Activated CD4-positive, alpha-beta T cell treated with anti-CD3 and anti-CD28 coated beads, Interleukin-2, amount 10 ng/mL, durations not matched to agents 7 days and 5 days (primary cell): ENCODE measurements at regions not wholly inside any gene's neighbourhood (a gene's known extent, or its start where the extent isn't known, plus 50 kb on each side); places are given as distances from the start of the nearest gene placed in this dataset.

ENCODE experiments used
- CTCF ChIA-PET: fragments of 350-600 bp; sonication (Branson Sonifier 250); formaldehyde crosslinking; loops from one replicate; lab custom pipeline; 2021; ENCODE audit warnings: antibody characterized with exemption; lab: Charles Lee
- POLR2A ChIA-PET: fragments of 350-600 bp; sonication (Branson Sonifier 250); formaldehyde crosslinking; loops from one replicate; lab custom pipeline; 2021; ENCODE audit warnings: antibody characterized with exemption; lab: Charles Lee
- DNase-seq: peaks from one replicate; pipeline ENCODE4 v3.0.0-alpha.2; 2020
- H3K27ac Mint-ChIP-seq: one replicate; pipeline ENCODE4 v1.8.0; 2021; ENCODE audit warnings: mild to moderate bottlenecking, moderate library complexity, mixed read lengths
- H3K27me3 Mint-ChIP-seq: one replicate; pipeline ENCODE4 v1.8.0; 2021; ENCODE audit warnings: mixed read lengths
- H3K36me3 Mint-ChIP-seq: one replicate; pipeline ENCODE4 v1.8.0; 2021; ENCODE audit warnings: low read depth, mixed read lengths
- H3K4me1 Mint-ChIP-seq: one replicate; pipeline ENCODE4 v1.8.0; 2021; ENCODE audit warnings: mixed read lengths
- H3K4me3 Mint-ChIP-seq: one replicate; pipeline ENCODE4 v1.8.0; 2021; ENCODE audit warnings: mild to moderate bottlenecking, moderate library complexity, mixed read lengths
- H3K9me3 Mint-ChIP-seq: one replicate; pipeline ENCODE4 v1.8.0; 2021; ENCODE audit warnings: mixed read lengths

- no peaks in the 10 kb centered on the region for H3K36me3 Mint-ChIP-seq
- no peaks in the 10 kb centered on the region for H3K9me3 Mint-ChIP-seq
- peaks cover 7% of the 10 kb centered on the region for H3K27me3 Mint-ChIP-seq
- CTCF ChIA-PET = interaction anchor here (0.7 kb wide), 1 partner anchor 80 kb away, joined by 3 read pairs; no protein-coding TSS in a partner anchor
- H3K4me3 Mint-ChIP-seq = no peak overlapping the region
- no peak overlapping the region for H3K27ac Mint-ChIP-seq
- no peak for DNase-seq
- H3K4me1 Mint-ChIP-seq = no peaks in the 10 kb centered on the region
- POLR2A ChIA-PET = no interaction called here
Measured at GRCh38 chr7:116351966-116352365, 141.6 kb downstream of the TES start.

- CTCF ChIA-PET = interaction anchor here (1.4 kb wide), 1 partner anchor 11 kb away, joined by 3 read pairs; no protein-coding TSS in a partner anchor
- H3K27ac Mint-ChIP-seq = no peak overlapping the region
- POLR2A ChIA-PET = no interaction called here
Measured at GRCh38 chr7:116353647-116354046, 143.3 kb downstream of the TES start.

DNA sequence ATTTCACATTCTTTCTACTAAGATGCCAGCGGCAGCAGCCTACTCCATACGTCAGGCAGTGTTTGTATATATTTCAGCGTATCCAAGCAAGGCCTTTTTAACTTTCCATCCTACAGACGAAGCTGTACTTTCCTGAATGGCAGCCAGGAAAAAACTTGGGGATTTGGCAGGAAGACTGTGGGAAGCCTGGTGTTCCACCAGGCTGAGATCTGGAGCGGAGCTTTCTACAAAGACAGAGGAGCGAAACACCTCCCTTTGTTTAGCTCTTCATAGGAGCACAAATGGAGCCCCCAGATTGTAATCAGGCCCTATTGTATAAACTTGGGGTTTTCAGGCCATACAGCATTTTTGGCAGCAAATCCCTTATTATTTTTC lies 143.8 kb downstream of the TES start:
- Mint-ChIP-seq H3K27ac (no peak overlapping the region), H3K9me3 (no peaks in the 10 kb centered on the region), H3K36me3 (no peaks in the 10 kb centered on the region), H3K27me3 (peaks cover 5% of the 10 kb centered on the region), H3K4me1 (no peaks in the 10 kb centered on the region), H3K4me3 (no peak overlapping the region)
- no peak for DNase-seq
- ChIA-PET POLR2A (no interaction called here), CTCF (interaction anchor here (1.4 kb wide), 1 partner anchor 10 kb away, joined by 3 read pairs; no protein-coding TSS in a partner anchor)

More at GRCh38 chr7:116353647-116354046, 143.3 kb downstream of the TES start:
- no peak for DNase-seq
- no peaks in the 10 kb centered on the region for H3K4me1 Mint-ChIP-seq
- H3K9me3 Mint-ChIP-seq = no peaks in the 10 kb centered on the region
- H3K27me3 Mint-ChIP-seq = peaks cover 5% of the 10 kb centered on the region
- no peaks in the 10 kb centered on the region for H3K36me3 Mint-ChIP-seq
- no peak overlapping the region for H3K4me3 Mint-ChIP-seq

DNA sequence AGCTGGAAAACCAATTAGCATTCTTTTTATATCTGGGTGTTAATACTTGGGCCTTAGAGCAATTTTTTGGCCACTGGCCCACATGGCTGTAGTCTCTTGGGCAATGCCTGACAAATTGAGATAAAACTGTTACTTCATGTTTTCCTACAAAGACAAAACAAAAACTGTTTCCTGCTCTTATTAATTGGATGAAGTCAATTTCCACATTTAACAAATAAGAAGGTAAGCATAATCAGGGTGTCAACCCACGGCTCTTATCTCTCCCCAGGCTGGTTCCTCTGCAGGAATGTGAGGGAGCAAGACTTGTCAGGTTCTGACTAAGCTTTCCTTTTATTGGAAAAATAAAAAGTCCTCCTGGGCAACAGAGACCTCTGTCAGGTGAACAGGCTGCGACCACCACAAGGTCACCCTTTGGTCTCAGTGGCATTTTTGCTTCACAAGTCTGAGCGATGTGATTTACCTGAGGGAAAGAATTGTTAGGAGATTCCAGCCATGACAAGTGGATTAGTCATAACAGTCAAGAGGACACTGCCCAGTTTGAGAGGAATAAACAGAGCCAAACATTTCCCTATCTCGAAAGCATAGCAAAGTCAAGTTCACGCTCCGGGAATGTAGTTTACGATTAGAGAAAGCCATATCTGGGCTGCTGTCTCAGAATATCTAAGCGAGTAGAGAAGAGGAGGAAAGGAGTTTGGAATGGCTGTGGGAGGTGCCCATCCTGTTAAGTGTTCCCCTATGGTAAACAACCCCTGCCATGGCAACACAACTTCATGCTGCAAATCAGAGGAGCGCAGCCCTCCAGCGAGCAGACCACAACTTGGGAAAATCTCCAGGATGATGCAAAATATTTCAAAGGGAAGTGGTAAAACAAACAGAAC lies 144.4 kb downstream of the TES start:
- H3K27me3 Mint-ChIP-seq = peaks cover 5% of the 10 kb centered on the region
- H3K4me3 Mint-ChIP-seq = no peak overlapping the region
- H3K4me1 Mint-ChIP-seq = no peaks in the 10 kb centered on the region
- POLR2A ChIA-PET = no interaction called here
- H3K27ac Mint-ChIP-seq = no peak overlapping the region
- CTCF ChIA-PET = interaction anchor here (1.4 kb wide), 1 partner anchor 9 kb away, joined by 3 read pairs; no protein-coding TSS in a partner anchor
- no peak for DNase-seq
- H3K9me3 Mint-ChIP-seq = no peaks in the 10 kb centered on the region
- H3K36me3 Mint-ChIP-seq = no peaks in the 10 kb centered on the region

GRCh38 chr7:116355424-116355765 lies 144.1 kb upstream of the CAV2 start:
- Mint-ChIP-seq H3K27me3 (peaks cover 5% of the 10 kb centered on the region), H3K4me1 (no peaks in the 10 kb centered on the region), H3K9me3 (no peaks in the 10 kb centered on the region), H3K4me3 (no peak overlapping the region), H3K36me3 (no peaks in the 10 kb centered on the region), H3K27ac (no peak overlapping the region)
- POLR2A ChIA-PET = no interaction called here
- CTCF ChIA-PET = no interaction called here
- DNase-seq = no peak

DNA sequence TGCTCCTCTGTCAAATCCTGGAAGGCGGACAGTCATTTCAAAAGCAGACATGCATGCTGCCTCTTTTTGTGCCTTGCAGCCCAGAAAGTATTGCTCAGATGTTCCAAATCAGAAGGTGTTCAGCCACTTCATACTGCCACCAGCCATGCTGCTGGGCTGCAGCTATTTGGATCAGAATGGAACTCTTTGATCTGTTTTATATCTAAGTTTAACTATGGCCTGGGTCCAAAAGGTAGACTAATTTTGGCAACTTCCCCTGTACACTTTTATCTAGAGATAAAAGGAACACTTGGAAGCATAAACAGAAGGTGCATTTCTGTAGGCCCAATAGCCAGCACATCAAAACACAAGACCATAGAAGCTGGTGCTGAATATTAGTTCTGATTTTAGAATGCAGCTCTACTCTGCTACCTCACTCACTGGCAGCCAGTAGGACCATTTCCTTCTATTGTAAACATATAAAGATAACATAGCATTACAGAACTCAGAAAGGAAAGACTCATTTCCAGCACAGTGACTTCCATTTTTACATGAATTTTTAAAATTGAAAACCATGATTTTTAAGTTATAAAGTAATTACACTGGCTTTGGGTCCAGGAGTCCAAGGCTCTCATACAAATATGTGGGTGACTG lies 143.1 kb upstream of the CAV2 start:
- ChIA-PET POLR2A (no interaction called here), CTCF (no interaction called here)
- no peak overlapping the region for H3K4me3 Mint-ChIP-seq

DNA sequence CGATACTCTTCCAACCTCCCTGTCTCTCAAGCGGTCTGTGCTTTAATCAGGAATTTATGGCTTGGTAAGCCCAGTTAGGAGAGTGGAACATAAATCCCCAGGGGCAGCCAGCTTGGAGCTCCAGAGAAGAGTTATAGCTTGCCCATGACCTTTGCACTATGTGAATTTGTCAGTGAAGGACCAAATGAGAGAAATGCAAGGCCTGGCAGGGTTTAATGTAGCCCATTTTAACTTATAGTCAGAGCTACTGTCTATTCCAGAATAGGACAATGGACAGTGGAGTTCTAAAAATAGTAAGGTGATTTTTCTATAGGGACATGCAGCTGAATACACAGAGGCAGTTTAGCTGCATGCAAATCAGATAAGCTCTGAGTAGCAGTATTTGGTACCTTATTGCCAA lies 142.6 kb upstream of the CAV2 start:
- H3K36me3 Mint-ChIP-seq = no peaks in the 10 kb centered on the region
- ChIA-PET POLR2A (no interaction called here), CTCF (no interaction called here)
- no peak overlapping the region for H3K4me3 Mint-ChIP-seq
- no peaks in the 10 kb centered on the region for H3K9me3 Mint-ChIP-seq
- no peaks in the 10 kb centered on the region for H3K4me1 Mint-ChIP-seq
- no peak overlapping the region for H3K27ac Mint-ChIP-seq
- H3K27me3 Mint-ChIP-seq = peaks cover 5% of the 10 kb centered on the region
- DNase-seq = no peak

More for the DNA sequence above, 143.1 kb upstream of the CAV2 start:
- H3K9me3 Mint-ChIP-seq = no peaks in the 10 kb centered on the region
- no peak overlapping the region for H3K27ac Mint-ChIP-seq
- H3K4me1 Mint-ChIP-seq = no peaks in the 10 kb centered on the region
- H3K36me3 Mint-ChIP-seq = no peaks in the 10 kb centered on the region
- H3K27me3 Mint-ChIP-seq = peaks cover 5% of the 10 kb centered on the region
- no peak for DNase-seq

DNA sequence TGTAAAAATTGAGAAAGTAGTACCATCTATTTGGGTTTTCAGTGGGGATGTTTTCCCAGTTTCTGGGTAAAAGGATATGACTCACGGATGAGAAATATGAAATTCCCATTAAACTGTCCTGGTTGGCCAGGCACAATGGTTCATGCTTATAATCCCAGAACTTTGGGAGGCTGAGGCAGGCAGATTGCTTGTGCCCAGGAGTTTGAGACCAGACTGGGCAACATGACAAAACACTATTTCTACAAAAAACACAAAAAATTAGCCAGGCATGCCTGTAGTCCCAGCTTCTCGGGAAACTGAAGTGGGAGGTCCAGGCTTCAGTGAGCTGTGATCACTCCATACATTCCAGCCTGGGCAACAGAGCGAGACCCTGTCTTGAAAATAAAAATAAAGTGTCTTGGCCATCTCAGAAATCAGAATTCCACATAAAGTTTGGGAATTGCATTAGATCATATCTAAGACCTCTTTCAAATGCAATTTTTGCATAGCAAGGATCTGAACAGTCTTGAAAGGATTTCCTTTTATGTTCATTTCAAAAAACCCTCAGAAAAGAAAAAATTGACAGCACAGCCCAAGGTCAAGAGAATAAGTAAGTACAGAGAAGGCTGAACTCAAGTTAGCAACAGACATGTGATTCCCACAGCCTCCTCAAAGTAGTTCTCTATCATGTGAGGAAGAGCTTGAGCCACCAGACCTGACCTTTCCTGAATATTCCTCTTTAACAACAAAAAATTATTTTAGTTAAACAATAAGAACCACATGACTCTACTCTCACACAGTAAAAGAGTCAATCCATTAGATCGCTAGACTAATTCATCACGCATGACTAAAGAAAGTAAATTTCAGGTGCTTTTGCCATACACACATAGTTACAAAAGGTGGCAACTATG lies 141.5 kb upstream of the CAV2 start:
- CTCF ChIA-PET = no interaction called here
- no peak for DNase-seq
- POLR2A ChIA-PET = no interaction called here
- no peaks in the 10 kb centered on the region for H3K36me3 Mint-ChIP-seq
- no peaks in the 10 kb centered on the region for H3K9me3 Mint-ChIP-seq
- no peak overlapping the region for H3K27ac Mint-ChIP-seq
- H3K4me1 Mint-ChIP-seq = no peaks in the 10 kb centered on the region
- no peak overlapping the region for H3K4me3 Mint-ChIP-seq
- peaks cover 5% of the 10 kb centered on the region for H3K27me3 Mint-ChIP-seq

- no peaks in the 10 kb centered on the region for H3K9me3 Mint-ChIP-seq
Measured at GRCh38 chr7:116361767-116362166, 137.8 kb upstream of the CAV2 start.

GRCh38 chr7:116363637-116364432 lies 135.7 kb upstream of the CAV2 start:
- POLR2A ChIA-PET = no interaction called here
- H3K4me1 Mint-ChIP-seq = no peaks in the 10 kb centered on the region
- CTCF ChIA-PET = interaction anchor here (1.3 kb wide), 1 partner anchor 9 kb away, joined by 3 read pairs; no protein-coding TSS in a partner anchor
- H3K27me3 Mint-ChIP-seq = peaks cover 3% of the 10 kb centered on the region
- DNase-seq = no peak
- no peaks in the 10 kb centered on the region for H3K36me3 Mint-ChIP-seq
- no peak overlapping the region for H3K4me3 Mint-ChIP-seq
- H3K9me3 Mint-ChIP-seq = no peaks in the 10 kb centered on the region
- no peak overlapping the region for H3K27ac Mint-ChIP-seq

More at GRCh38 chr7:116361767-116362166, 137.8 kb upstream of the CAV2 start:
- POLR2A ChIA-PET = no interaction called here
- CTCF ChIA-PET = no interaction called here
- Mint-ChIP-seq H3K4me3 (no peak overlapping the region), H3K4me1 (no peaks in the 10 kb centered on the region), H3K27ac (no peak overlapping the region), H3K36me3 (no peaks in the 10 kb centered on the region), H3K27me3 (no peaks in the 10 kb centered on the region)
- DNase-seq = no peak

GRCh38 chr7:116364469-116364868 lies 135.1 kb upstream of the CAV2 start:
- no peaks in the 10 kb centered on the region for H3K36me3 Mint-ChIP-seq
- no peaks in the 10 kb centered on the region for H3K4me1 Mint-ChIP-seq
- H3K9me3 Mint-ChIP-seq = no peaks in the 10 kb centered on the region
- ChIA-PET CTCF (interaction anchor here (1.3 kb wide), 1 partner anchor 10 kb away, joined by 3 read pairs; no protein-coding TSS in a partner anchor), POLR2A (no interaction called here)
- no peak overlapping the region for H3K27ac Mint-ChIP-seq
- DNase-seq = no peak
- peaks cover 3% of the 10 kb centered on the region for H3K27me3 Mint-ChIP-seq
- no peak overlapping the region for H3K4me3 Mint-ChIP-seq

DNA sequence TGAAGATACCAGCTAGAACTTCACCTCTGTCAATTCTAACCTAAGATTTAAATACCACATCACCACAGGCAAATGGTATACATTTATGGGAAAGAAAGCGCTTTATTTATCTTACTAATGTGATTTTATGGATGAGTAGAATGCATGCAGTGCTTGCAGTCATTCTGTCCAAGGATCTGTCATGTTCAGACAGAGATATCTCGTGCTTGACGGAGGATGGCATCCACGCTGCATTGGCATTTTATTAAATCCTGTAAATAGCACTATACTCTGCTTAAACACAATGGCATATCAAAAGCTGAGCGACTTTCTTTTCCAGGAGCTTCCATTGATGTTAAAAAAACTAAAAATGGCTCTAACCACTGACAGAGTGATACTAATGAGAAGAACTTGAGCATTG lies 133.7 kb upstream of the CAV2 start:
- CTCF ChIA-PET = no interaction called here
- no peak for DNase-seq
- no peaks in the 10 kb centered on the region for H3K36me3 Mint-ChIP-seq
- H3K4me1 Mint-ChIP-seq = no peaks in the 10 kb centered on the region
- H3K9me3 Mint-ChIP-seq = no peaks in the 10 kb centered on the region
- no peak overlapping the region for H3K27ac Mint-ChIP-seq
- POLR2A ChIA-PET = no interaction called here
- peaks cover 3% of the 10 kb centered on the region for H3K27me3 Mint-ChIP-seq
- no peak overlapping the region for H3K4me3 Mint-ChIP-seq
